ENCODE measurements at regions not wholly inside any gene's neighbourhood (a gene's known extent, or its start where the extent isn't known, plus 50 kb on each side); places are given as distances from the start of the nearest gene placed in this dataset.

DNA sequence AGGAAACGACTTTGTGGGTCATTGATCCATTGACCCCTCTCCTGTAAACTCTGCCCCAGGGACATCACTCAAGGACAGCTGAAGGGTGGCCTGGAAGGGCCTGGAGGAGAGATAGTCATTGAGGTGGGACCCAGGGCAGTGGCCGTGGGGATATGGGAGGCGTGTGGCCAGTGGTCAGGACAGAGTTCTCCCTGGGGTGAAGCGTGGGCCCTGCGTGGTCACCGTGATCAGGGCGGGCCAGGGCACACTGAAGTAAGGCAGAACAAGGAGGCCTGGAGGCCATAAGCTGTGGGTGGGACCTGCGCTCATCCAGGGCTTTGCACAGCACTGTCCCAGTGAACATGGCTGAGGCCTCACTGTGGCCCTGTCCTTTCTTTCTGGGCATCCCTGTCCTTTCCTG, 177.9 kb downstream of the ZNF248 start:
- no peak for TF ChIP-seq FOXA1 (IDR thresholded peaks at IDR 0.05)
- no peak for TF ChIP-seq SUZ12 (IDR thresholded peaks at IDR 0.05)
- no peak for TF ChIP-seq CTBP1 (IDR thresholded peaks at IDR 0.05; ENCODE audit: borderline replicate concordance)
- TF ChIP-seq BHLHE40 (IDR thresholded peaks at IDR 0.05; ENCODE audit: borderline replicate concordance), result no peak
- no peak for TF ChIP-seq HDGF (IDR thresholded peaks at IDR 0.05; ENCODE audit: borderline replicate concordance)
- TF ChIP-seq TARDBP (IDR thresholded peaks at IDR 0.05), result no peak
- no peak for TF ChIP-seq LEF1 (IDR thresholded peaks at IDR 0.05; ENCODE audit: borderline replicate concordance)
- no peak for TF ChIP-seq ZNF384 (IDR thresholded peaks at IDR 0.05)
- no peak for TF ChIP-seq NFRKB (IDR thresholded peaks at IDR 0.05)
- no peak for TF ChIP-seq ARNT (IDR thresholded peaks at IDR 0.05)
- TF ChIP-seq FOXM1 (IDR thresholded peaks at IDR 0.05; ENCODE audit: borderline replicate concordance), result no peak
- TF ChIP-seq FOXK2 (IDR thresholded peaks at IDR 0.05), result no peak
